GM13976 (cell line): ENCODE measurements at regions not wholly inside any gene's neighbourhood (a gene's known extent, or its start where the extent isn't known, plus 50 kb on each side); places are given as distances from the start of the nearest gene placed in this dataset.

Experiments used
- DNase-seq: peaks from one replicate; pipeline ENCODE4 v3.0.0; 2012; ENCODE audit warnings: low spot score
- in situ Hi-C: fragments of 300-500 bp; cut with MboI; formaldehyde crosslinking; loops from one replicate; pipeline ENCODE4 v1.12.0; 2022; ENCODE audit warnings: low sequenced_read_pairs, mixed read lengths, inconsistent platforms; ENCODE audit not compliant: unreplicated experiment
- TF ChIP-seq, protein P1 (sequence below): IDR thresholded peaks from 2 replicates; pipeline ENCODE4 v1.5.1; 2012; ENCODE audit warnings: borderline replicate concordance, mild to moderate bottlenecking; ENCODE audit not compliant: insufficient read depth; ENCODE audit errors: extremely low read depth, missing control alignments, control extremely low read depth

DNA sequence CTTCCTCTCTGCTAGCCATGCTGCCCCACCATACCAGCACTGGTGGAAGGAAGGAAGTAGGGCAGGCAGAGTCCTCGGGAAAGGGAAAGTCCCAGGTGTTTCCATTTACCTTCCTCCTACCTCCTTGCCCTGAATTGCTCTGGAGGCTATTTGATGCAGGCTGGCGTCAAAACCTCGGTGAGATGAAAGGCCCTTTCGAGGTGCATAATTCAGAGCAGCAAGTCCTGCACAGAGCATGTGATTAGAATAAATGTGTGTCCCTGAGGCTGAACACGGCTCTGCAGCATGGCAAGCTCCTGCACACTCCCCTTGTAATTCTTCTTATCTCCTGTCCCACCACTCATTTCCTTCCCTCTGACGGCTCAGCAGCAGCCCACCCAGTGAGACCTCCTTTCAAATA lies 98.7 kb upstream of the LRFN2 start:
- no peak for DNase-seq
- in situ Hi-C loops = no loop called here
- TF ChIP-seq, protein P1, sequence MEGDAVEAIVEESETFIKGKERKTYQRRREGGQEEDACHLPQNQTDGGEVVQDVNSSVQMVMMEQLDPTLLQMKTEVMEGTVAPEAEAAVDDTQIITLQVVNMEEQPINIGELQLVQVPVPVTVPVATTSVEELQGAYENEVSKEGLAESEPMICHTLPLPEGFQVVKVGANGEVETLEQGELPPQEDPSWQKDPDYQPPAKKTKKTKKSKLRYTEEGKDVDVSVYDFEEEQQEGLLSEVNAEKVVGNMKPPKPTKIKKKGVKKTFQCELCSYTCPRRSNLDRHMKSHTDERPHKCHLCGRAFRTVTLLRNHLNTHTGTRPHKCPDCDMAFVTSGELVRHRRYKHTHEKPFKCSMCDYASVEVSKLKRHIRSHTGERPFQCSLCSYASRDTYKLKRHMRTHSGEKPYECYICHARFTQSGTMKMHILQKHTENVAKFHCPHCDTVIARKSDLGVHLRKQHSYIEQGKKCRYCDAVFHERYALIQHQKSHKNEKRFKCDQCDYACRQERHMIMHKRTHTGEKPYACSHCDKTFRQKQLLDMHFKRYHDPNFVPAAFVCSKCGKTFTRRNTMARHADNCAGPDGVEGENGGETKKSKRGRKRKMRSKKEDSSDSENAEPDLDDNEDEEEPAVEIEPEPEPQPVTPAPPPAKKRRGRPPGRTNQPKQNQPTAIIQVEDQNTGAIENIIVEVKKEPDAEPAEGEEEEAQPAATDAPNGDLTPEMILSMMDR = no peak

GRCh38 chr6:40681622-40682021 lies 94.5 kb upstream of the LRFN2 start:
- no peak for DNase-seq
- TF ChIP-seq, protein P1 = no peak
- in situ Hi-C loops = no loop called here

- TF ChIP-seq, protein P1 = no peak
- in situ Hi-C loops = no loop called here
- no peak for DNase-seq
Measured at GRCh38 chr6:40678941-40679340, 91.8 kb upstream of the LRFN2 start.

- no peak for DNase-seq
- TF ChIP-seq, protein P1 = no peak
- in situ Hi-C loops = no loop called here
Measured at GRCh38 chr6:40674170-40674569, 87.0 kb upstream of the LRFN2 start.

DNA sequence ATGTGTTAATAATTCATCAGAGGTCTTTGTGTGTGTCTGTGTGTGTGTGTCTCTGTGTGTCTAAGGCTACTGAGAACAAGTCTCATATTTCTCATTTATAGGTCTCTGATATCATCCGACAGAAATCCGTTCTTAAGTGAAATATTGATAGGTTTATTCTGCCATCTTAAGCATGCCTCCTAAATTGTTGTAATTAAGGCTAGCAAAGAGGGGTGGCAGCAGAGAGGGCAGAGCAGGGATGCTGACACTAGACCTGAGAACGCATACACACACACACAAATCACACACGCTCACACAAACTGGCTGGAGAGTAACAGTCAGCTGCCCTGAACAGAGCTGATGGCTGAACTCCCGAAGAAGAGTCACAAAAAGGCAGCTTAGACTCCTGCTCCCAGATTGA lies 84.9 kb upstream of the LRFN2 start:
- in situ Hi-C loops = no loop called here
- TF ChIP-seq, protein P1 = no peak
- DNase-seq = no peak

DNA sequence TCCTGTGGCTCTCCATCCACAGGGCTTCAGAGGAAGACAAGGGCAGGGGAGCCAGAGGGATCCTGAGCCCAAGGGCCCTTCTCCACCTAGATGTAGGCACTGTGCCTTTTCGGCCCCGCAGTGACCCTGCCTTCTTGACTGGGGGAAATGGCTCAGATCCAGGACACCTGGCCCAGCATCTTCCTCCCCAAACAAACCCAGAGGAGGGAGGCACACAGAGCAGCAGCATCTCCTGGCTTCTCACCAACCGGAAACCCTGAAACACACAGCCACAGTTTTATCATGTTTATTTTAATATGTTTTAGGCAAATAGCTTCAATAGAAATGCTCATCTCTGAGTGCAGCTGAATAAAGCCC lies 84.5 kb upstream of the LRFN2 start:
- no peak for DNase-seq
- TF ChIP-seq, protein P1 = no peak
- in situ Hi-C loops = no loop called here
